Brain microvascular endothelial cell (primary cell): ENCODE measurements at regions not wholly inside any gene's neighbourhood (a gene's known extent, or its start where the extent isn't known, plus 50 kb on each side); places are given as distances from the start of the nearest gene placed in this dataset.
"Not testable (repeated sequence)": the region's sequence is repeated elsewhere in the genome, so short reads cannot be mapped to it uniquely, and the experiment has no call there.

Experiments used
- DNase-seq: peaks from one replicate; pipeline ENCODE4 v3.0.0-alpha.2; 2020
- H3K27ac ChIP-seq: fragments of 250-450 bp; sonication (Bioruptor Pico); 2 replicates; pipeline ENCODE4 v1.5.1; 2020; ENCODE audit warnings: mild to moderate bottlenecking, moderate library complexity
- H3K27me3 ChIP-seq: fragments of 250-450 bp; sonication (Bioruptor Pico); replicated peaks from 2 replicates; pipeline ENCODE4 v1.5.1; 2020; ENCODE audit warnings: mild to moderate bottlenecking
- H3K36me3 ChIP-seq: fragments of 250-450 bp; sonication (Bioruptor Pico); replicated peaks from 2 replicates; pipeline ENCODE4 v1.5.1; 2020; ENCODE audit warnings: mild to moderate bottlenecking
- H3K4me3 ChIP-seq: 2 replicates; pipeline ENCODE4 v1.5.1; 2011; ENCODE audit warnings: low read depth, mild to moderate bottlenecking, control low read depth, low read length, moderate library complexity
- CTCF ChIP-seq: IDR thresholded peaks from 2 replicates; pipeline ENCODE4 v1.5.1; 2011; ENCODE audit warnings: low read depth, mild to moderate bottlenecking, moderate library complexity, low read length, control low read depth, inconsistent platforms; ENCODE audit errors: missing control alignments
- in situ Hi-C: cut with HindIII; loops from 2 replicates; pipeline ENCODE4 v1.10.0; 2017; ENCODE audit warnings: low sequenced_read_pairs, low pct_ligation_motif_present

- in situ Hi-C loops, result no loop called here
- Histone ChIP-seq H3K27me3 (no peaks in the 10 kb centered on the region), H3K4me3 (no peak overlapping the region), H3K27ac (no peak overlapping the region), H3K36me3 (no peaks in the 10 kb centered on the region)
- DNase-seq, result no peak
- TF ChIP-seq CTCF, result no peak
These were observed 123.8 kb upstream of the SDK1 start for GRCh38 chr7:3177271-3177670.

GRCh38 chr7:3179456-3179855 is 121.6 kb upstream of the SDK1 start:
- no peaks in the 10 kb centered on the region for H3K27me3 ChIP-seq
- DNase-seq, result no peak
- H3K36me3 ChIP-seq, result no peaks in the 10 kb centered on the region
- H3K27ac ChIP-seq, result no peak overlapping the region
- no peak for TF ChIP-seq CTCF
- in situ Hi-C loops, result no loop called here
- no peak overlapping the region for H3K4me3 ChIP-seq

GRCh38 chr7:3180604-3181003 is 120.4 kb upstream of the SDK1 start:
- H3K4me3 ChIP-seq, result no peak overlapping the region
- TF ChIP-seq CTCF, result no peak
- H3K36me3 ChIP-seq, result no peaks in the 10 kb centered on the region
- H3K27ac ChIP-seq, result no peak overlapping the region
- in situ Hi-C loops, result no loop called here
- no peak for DNase-seq
- no peaks in the 10 kb centered on the region for H3K27me3 ChIP-seq

- H3K4me3 ChIP-seq, H3K27ac ChIP-seq, DNase-seq, H3K27me3 ChIP-seq, in situ Hi-C loops, H3K36me3 ChIP-seq: not testable (repeated sequence)
These were observed 119.0 kb upstream of the SDK1 start for GRCh38 chr7:3182055-3182454.

GRCh38 chr7:3187444-3188040 is 113.5 kb upstream of the SDK1 start:
- Histone ChIP-seq H3K27ac (no peak overlapping the region), H3K36me3 (no peaks in the 10 kb centered on the region), H3K27me3 (no peaks in the 10 kb centered on the region), H3K4me3 (no peak overlapping the region)
- in situ Hi-C loops, result no loop called here
- DNase-seq, result no peak
- no peak for TF ChIP-seq CTCF

GRCh38 chr7:3188946-3189345 is 112.1 kb upstream of the SDK1 start:
- Histone ChIP-seq H3K27me3 (no peaks in the 10 kb centered on the region), H3K27ac (no peak overlapping the region), H3K36me3 (no peaks in the 10 kb centered on the region), H3K4me3 (no peak overlapping the region)
- in situ Hi-C loops, result no loop called here
- DNase-seq, result no peak
- no peak for TF ChIP-seq CTCF
